ENCODE measurements at regions not wholly inside any gene's neighbourhood (a gene's known extent, or its start where the extent isn't known, plus 50 kb on each side); places are given as distances from the start of the nearest gene placed in this dataset.

DNA sequence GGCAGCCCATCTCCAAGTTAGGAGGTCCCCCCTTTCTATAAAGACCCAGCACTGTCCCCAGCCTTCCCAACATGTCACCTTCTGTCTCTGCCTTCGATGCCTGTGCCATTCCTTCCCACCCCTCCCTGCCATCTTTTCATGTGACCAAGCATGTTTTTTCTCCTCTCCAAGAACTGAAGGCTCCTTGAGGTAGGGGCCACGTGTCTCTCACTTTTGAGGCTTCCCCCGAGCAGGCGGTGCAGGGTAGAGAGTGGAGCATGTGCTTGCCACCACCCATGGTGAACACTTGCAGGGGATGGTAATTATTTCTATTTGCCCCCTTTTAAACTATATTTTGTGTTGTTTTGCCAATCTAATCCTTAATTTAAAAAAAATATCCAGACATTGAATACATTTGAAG lies 168.4 kb downstream of the ACKR3 start:
- TF ChIP-seq POLR2A (IDR thresholded peaks at IDR 0.05; ENCODE audit: low read length) = no peak
- no peak for TF ChIP-seq GATA1 (IDR thresholded peaks at IDR 0.05; ENCODE audit: low read depth, low read length)
- no peak for DNase-seq

DNA sequence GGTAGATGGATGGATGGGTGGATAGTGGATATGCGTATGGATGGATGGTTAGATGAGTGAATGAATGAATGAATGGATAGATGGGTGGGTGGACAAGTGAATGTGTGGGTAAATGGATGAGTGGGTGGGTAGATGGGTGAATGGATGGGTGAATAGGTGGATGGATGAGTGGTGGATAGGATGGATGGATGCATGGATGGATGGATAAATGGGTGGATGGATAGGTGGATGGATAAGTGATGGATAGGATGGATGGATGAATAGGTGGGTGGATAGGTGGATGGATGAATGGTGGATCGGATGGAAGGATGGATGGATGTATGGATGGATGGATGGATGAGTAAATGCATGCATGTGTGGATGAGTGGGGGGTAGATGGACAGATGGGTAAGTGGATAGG lies 169.3 kb downstream of the ACKR3 start:
- TF ChIP-seq GATA1 (IDR thresholded peaks at IDR 0.05; ENCODE audit: low read depth, low read length) (no peak), POLR2A (IDR thresholded peaks at IDR 0.05; ENCODE audit: low read length) (no peak)
- no peak for DNase-seq

DNA sequence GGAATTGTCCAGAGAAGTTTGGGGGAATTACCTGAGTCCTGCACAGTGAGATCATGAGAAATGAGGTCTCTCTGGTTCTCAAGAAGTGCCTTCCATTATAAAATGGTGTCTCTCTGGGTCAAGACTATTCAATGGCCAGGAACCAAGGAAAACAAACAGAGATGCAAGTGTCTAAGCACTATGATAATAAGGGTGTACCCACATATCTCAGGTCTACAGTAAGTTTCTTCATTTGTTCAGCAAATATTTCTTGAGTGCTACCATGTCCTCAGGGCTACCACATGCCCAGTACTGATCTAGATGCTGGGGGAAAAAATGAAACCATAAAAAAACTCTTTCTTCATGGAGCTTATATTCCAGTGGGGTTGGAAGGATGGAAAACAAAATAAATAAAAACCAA lies 170.0 kb downstream of the ACKR3 start:
- no peak for TF ChIP-seq GATA1 (IDR thresholded peaks at IDR 0.05; ENCODE audit: low read depth, low read length)
- TF ChIP-seq POLR2A (IDR thresholded peaks at IDR 0.05; ENCODE audit: low read length) = no peak
- DNase-seq = no peak

DNA sequence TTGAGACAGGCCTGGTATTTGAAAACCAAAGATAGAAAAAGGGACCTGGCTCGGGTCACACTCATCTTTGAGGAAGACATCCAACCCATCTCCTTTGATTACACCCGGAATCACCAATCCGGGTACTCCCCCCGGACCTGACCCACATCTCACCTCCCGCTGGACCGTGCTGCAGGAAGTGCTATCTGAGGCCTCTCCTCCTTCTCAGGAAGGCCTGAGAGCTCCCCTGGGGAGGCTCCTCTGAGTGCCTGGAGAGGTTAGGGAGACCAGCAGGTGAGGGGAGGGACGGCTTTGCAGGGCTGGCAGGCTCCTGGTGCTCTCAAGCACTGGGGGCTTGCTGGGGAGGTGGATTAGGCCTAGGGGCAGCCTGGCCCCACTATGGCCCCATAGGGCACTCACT lies 170.9 kb downstream of the ACKR3 start:
- TF ChIP-seq POLR2A (IDR thresholded peaks at IDR 0.05; ENCODE audit: low read length) = no peak
- no peak for TF ChIP-seq GATA1 (IDR thresholded peaks at IDR 0.05; ENCODE audit: low read depth, low read length)
- DNase-seq = no peak

DNA sequence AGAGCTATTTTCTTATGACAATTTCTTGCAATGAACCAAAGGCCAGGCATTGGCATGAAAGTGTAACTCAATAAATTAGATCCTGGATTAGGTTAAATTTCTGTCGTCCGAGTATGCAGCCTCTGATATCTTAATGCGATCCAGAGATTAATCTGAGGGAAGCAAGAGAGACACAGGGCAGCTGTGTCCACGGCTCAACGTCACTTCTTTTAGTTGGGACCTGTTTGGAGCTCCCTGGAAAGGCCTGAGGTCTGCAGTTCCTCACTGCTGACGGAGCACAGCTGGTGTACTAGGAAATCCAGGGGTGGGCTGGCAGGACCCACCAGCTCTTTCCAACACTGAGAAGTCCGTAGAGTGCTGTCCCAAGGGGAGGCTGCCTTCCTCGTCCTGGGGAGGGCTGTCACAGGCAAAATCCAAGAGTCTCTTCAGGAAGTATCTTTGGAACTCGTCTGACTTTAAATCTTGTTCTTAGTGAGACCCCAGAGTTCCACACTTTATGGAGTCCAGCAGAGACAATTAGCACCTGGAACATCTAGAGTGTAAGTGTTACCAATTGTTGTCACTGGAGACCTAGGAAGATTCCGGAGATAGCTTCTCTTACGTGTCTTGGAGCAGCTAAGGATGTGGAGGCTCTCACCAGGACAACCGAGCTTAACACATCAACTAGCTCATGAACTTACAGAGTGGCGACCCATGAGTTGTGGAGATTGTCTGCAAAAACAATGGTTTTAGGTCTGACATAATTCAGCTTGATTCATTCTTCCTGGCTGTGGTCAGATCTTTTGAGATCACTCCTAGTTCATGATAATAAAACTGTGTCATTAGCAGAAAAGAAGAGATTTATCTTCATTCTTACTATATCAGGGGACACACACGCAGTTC lies 173.7 kb downstream of the ACKR3 start:
- no peak for TF ChIP-seq POLR2A (IDR thresholded peaks at IDR 0.05; ENCODE audit: low read length)
- no peak for TF ChIP-seq GATA1 (IDR thresholded peaks at IDR 0.05; ENCODE audit: low read depth, low read length)
- no peak for DNase-seq

DNA sequence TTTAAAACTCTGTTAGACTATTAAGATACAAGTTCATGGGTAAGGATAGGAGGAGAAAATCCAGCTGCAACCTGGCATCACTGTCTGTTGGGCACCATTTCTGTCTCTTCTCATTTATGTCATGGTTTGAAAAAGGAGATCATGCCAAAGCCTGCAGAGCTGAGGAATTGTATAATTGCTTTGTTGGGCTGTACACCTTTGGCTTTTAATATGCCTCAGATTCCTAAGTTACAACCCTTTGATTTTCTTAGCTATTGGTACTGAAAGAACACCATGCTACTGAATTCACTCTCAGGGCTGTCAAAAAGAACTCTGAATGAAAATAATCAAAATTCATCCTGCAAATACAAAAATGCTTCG lies 174.3 kb downstream of the ACKR3 start:
- DNase-seq = no peak

DNA sequence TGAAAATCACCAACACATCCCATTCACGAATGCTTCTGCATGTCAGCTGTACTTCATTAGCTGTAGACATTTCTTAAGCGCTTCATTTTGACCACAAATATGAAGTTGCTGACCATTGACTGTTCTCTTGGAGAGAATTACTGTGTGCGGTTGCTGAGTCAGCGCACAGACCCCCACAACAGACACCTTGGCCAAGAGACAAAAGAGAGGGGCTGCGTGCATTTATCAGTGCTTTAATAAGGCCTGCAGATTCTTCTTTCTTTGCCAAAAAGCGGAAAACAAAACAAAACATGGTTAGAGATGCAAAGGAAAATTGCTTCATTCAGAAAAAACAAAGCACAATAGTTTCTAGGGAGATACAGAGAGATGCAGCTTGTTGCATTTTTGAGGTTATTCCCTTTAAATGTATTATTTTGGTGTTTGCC lies 174.7 kb downstream of the ACKR3 start:
- no peak for DNase-seq
- TF ChIP-seq POLR2A (IDR thresholded peaks at IDR 0.05; ENCODE audit: low read length) (no peak), GATA1 (IDR thresholded peaks at IDR 0.05; ENCODE audit: low read depth, low read length) (no peak)

More for the DNA sequence above, 174.3 kb downstream of the ACKR3 start:
- TF ChIP-seq POLR2A (IDR thresholded peaks at IDR 0.05; ENCODE audit: low read length) (no peak), GATA1 (IDR thresholded peaks at IDR 0.05; ENCODE audit: low read depth, low read length) (no peak)

DNA sequence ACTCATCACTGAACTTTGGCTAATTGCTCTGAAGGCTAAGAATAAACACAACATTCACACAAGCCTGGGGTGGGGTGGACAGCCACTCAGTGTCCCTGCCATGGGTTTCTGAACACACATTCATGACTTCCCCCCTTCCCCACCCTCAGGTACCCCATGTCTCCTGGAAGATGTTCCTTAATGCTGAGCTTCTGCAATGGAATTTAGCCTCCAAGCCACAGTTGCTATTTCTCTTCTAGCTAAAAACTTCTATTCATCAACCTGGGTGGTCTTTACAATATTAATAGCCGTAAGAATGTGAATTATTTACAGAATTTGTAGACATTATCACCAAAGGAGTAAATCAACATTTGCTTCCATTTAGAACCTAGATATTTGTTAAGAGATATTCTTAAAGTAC lies 175.1 kb downstream of the ACKR3 start:
- no peak for DNase-seq
- TF ChIP-seq POLR2A (IDR thresholded peaks at IDR 0.05; ENCODE audit: low read length) (no peak), GATA1 (IDR thresholded peaks at IDR 0.05; ENCODE audit: low read depth, low read length) (no peak)

DNA sequence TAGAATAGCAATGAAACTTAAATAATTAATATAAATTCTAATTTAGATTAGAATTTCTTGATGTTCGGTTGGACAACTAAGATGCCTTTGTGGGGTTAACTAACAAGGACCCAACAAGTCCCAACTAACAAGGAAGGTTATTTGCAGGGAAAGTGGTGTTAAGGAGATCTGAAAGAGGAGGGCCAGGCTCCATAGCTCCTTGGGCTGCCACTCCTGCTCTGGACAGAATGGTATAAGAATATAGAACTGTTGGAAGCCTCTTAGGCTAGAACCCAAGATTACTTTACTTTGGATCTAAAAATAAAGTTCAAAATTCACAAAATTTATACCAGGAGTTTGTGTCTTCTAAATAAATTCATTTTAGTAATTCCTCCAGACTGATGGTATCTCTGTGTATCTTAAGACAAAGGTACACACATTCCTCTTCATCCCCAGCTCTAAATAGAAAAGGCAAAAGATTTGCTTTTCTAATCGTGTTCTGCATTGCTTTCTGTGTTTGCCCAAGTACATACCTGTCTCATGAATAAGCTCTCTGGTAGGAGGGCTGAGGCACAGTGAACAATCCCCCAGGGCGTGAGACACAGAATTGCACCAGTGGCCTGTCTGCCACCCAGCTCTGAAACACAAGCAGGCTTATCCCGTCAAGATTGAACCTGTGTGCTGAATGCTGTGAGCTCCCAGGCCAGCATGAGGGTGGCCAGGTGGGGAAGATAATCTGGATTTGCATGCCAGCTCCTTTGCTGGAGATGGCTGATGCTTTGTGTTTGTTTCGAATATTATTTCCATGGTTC lies 176.0 kb downstream of the ACKR3 start:
- TF ChIP-seq POLR2A (IDR thresholded peaks at IDR 0.05; ENCODE audit: low read length) (no peak), GATA1 (IDR thresholded peaks at IDR 0.05; ENCODE audit: low read depth, low read length) (no peak)
- DNase-seq = no peak

DNA sequence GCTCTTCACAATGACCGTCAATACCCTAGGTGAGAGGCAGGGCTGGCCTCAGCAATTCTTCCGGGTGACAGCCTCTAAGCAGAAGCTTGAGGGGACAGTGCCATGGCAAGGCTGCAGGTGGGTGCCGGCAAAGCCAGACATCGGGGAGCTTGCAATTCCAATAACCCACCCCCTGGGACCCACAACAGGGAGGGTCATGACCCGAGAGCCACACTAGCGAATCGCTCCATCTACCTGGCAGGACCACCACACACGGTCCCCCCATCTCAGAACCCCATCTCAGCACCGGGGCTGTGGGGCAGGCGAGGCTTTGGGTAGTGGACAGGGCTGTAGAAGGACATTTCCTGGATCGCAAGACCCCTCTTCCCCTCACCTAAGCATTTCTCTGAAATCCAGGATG lies 177.2 kb downstream of the ACKR3 start:
- DNase-seq = no peak
- TF ChIP-seq POLR2A (IDR thresholded peaks at IDR 0.05; ENCODE audit: low read length) (no peak), GATA1 (IDR thresholded peaks at IDR 0.05; ENCODE audit: low read depth, low read length) (no peak)

DNA sequence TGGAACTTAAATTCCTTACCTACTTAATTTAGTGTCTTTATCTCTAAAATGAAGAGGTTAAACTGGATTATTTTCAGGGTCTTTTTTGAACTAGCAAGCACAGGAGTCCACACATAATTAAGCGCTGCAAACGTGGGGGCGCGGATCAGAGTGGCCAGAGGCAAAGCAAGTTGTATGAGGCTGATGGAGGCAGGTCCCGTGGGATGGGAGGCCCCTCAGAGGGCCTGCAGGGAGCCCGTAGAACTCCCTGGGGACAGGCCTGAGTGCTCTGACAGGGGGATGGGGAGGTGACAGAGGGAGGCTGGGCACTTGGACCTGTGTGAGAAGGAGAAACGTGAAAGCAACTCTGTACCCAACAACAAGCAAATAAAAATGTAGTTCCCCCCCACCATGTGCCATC lies 177.8 kb downstream of the ACKR3 start:
- TF ChIP-seq POLR2A (IDR thresholded peaks at IDR 0.05; ENCODE audit: low read length) (no peak), GATA1 (IDR thresholded peaks at IDR 0.05; ENCODE audit: low read depth, low read length) (no peak)
- DNase-seq = no peak

DNA sequence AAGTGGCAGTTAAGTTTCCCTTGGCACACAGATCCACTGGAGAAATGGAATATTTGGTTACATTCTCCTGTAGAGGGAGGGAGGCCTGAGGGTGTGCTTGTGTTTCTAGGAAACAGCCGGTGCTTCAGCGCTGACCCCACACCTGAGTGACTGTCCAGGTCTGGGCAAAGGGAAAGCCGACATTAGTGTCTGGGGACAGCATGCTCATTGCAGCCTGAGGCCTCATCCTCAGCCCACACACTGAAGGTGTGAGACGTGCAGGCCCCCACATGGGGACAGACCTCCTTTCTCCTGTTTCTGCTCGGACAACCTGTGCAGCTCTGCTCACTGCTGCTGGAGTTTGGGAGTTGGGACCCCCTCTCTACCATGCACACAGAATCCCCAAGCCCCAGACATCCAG lies 178.3 kb downstream of the ACKR3 start:
- no peak for DNase-seq
- no peak for TF ChIP-seq POLR2A (IDR thresholded peaks at IDR 0.05; ENCODE audit: low read length)
- no peak for TF ChIP-seq GATA1 (IDR thresholded peaks at IDR 0.05; ENCODE audit: low read depth, low read length)

DNA sequence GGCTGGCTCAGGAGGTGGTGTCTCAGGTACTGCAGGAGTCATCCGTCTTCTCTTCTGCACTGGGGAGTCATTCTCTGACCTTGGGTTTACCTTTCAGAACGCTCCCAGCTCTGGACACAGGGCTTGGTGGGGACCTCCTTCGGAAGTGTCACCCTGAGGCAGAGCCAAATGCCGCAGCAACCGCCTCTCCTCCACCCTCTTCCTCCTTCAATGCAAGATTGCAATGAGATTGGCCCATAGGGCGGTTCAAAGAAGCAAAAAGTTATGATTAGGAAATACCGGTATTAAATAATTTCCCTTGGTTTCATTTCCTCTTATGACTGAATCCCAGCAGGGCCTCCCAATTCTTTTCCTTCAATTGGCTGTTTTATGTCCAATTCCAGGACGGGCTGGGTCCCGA lies 178.8 kb downstream of the ACKR3 start:
- TF ChIP-seq GATA1 (IDR thresholded peaks at IDR 0.05; ENCODE audit: low read depth, low read length) (no peak), POLR2A (IDR thresholded peaks at IDR 0.05; ENCODE audit: low read length) (no peak)
- no peak for DNase-seq

DNA sequence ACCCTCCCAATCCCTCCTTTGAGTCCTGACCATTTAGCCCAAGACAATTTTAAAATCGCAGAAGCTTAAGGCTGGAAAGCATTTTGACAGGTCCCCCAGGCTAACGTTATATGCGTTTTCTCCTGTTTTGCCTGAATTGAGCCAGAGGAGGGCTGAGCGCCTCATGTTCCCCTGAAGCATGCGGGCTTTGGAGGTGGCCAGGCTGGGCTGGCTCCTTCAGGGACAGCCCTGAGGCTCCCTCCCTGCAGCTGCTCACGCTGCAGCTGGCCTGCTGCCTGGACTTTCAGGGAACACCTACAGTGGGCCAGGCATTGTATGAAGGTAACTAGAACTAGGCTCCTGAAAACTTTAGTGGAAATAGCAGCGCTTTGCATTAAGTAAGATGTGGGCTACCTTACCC lies 179.2 kb downstream of the ACKR3 start:
- no peak for TF ChIP-seq GATA1 (IDR thresholded peaks at IDR 0.05; ENCODE audit: low read depth, low read length)
- TF ChIP-seq POLR2A (IDR thresholded peaks at IDR 0.05; ENCODE audit: low read length) = no peak
- DNase-seq = no peak

DNA sequence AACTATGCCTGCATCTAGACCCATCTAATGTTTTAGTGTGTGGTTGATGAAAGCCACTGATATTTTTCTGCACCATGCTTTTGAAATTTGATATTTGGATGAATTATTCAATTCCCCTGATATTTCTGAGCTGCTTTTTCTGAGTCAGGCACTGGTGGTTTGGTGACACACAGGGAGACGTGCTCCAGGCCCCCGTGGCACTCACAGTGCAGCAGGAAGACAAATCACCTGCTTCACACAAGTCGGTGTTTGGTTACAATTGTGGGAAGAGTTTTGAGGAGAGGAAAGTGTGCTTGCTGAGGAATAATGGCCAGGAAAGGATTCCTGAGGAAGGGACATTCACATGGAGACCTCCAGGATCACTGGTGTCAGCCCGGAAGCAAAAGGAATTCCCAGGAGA lies 179.7 kb downstream of the ACKR3 start:
- no peak for TF ChIP-seq GATA1 (IDR thresholded peaks at IDR 0.05; ENCODE audit: low read depth, low read length)
- TF ChIP-seq POLR2A (IDR thresholded peaks at IDR 0.05; ENCODE audit: low read length) = no peak
- DNase-seq = no peak

All from erythroblast (primary cell).